LoVo (cell line): ENCODE measurements at regions not wholly inside any gene's neighbourhood (a gene's known extent, or its start where the extent isn't known, plus 50 kb on each side); places are given as distances from the start of the nearest gene placed in this dataset.
"Not testable (repeated sequence)": the region's sequence is repeated elsewhere in the genome, so short reads cannot be mapped to it uniquely, and the experiment has no call there.

Experiments used
- DNase-seq: peaks from one replicate; pipeline ENCODE4 v3.0.0-alpha.2; 2016; ENCODE audit warnings: low spot score

GRCh38 chr4:42824278-42824977 is 68.1 kb upstream of the GRXCR1 start:
- DNase-seq: no peak

- DNase-seq: no peak
These were observed 71.3 kb upstream of the GRXCR1 start for GRCh38 chr4:42821230-42821629.

- DNase-seq: no peak
These were observed 72.5 kb upstream of the GRXCR1 start for GRCh38 chr4:42819863-42820514.

- no peak for DNase-seq
These were observed 74.6 kb upstream of the GRXCR1 start for GRCh38 chr4:42817913-42818312.

GRCh38 chr4:42816880-42817400 is 75.6 kb upstream of the GRXCR1 start:
- no peak for DNase-seq

- DNase-seq: no peak
These were observed 76.2 kb upstream of the GRXCR1 start for GRCh38 chr4:42816189-42816879.

- no peak for DNase-seq
These were observed 83.0 kb upstream of the GRXCR1 start for GRCh38 chr4:42809419-42810084.

- DNase-seq: no peak
These were observed 86.1 kb upstream of the GRXCR1 start for GRCh38 chr4:42806303-42806835.

GRCh38 chr4:42789041-42789567 is 103.4 kb upstream of the GRXCR1 start:
- no peak for DNase-seq

GRCh38 chr4:42787079-42787463 is 105.4 kb upstream of the GRXCR1 start:
- no peak for DNase-seq

GRCh38 chr4:42786350-42787078 is 106.0 kb upstream of the GRXCR1 start:
- no peak for DNase-seq

GRCh38 chr4:42785817-42786216 is 106.7 kb upstream of the GRXCR1 start:
- no peak for DNase-seq

- no peak for DNase-seq
These were observed 111.2 kb upstream of the GRXCR1 start for GRCh38 chr4:42781315-42781714.

GRCh38 chr4:42778349-42778748 is 114.2 kb upstream of the GRXCR1 start:
- no peak for DNase-seq

- DNase-seq: no peak
These were observed 111.3 kb upstream of the ATP8A1 start for GRCh38 chr4:42768125-42768748.

GRCh38 chr4:42767669-42768068 is 110.8 kb upstream of the ATP8A1 start:
- DNase-seq: no peak

GRCh38 chr4:42761804-42762203 is 104.9 kb upstream of the ATP8A1 start:
- DNase-seq: no peak

- DNase-seq: not testable (repeated sequence)
These were observed 98.1 kb upstream of the ATP8A1 start for GRCh38 chr4:42754965-42755364.

- no peak for DNase-seq
These were observed 94.7 kb upstream of the ATP8A1 start for GRCh38 chr4:42751587-42751986.

- no peak for DNase-seq
These were observed 94.0 kb upstream of the ATP8A1 start for GRCh38 chr4:42750856-42751255.

GRCh38 chr4:42750091-42750490 is 93.2 kb upstream of the ATP8A1 start:
- peak; percentile 17 for DNase-seq
